Esophagus muscularis mucosa (tissue), 4 donors: ENCODE measurements at regions not wholly inside any gene's neighbourhood (a gene's known extent, or its start where the extent isn't known, plus 50 kb on each side); places are given as distances from the start of the nearest gene placed in this dataset.

Experiments used
- DNase-seq: peaks from one replicate; pipeline ENCODE4 v3.0.0-alpha.2; 2017; ENCODE audit errors: extremely low spot score
- H3K27ac ChIP-seq, 4 donors: fragments of 200-600 bp; sonication (generic); replicated peaks in 1 of 4; 1 replicate in 3 of 4; 2 replicates in 1 of 4; pipeline ENCODE4 v1.5.1; 2016 to 2019; ENCODE audit warnings: mild to moderate bottlenecking in 1 of 4
- H3K27me3 ChIP-seq, 4 donors: fragments of 200-600 bp; sonication (generic); one replicate each; pipeline versions ENCODE4 v1.5.1 to v1.6.0; 2016 to 2019
- H3K36me3 ChIP-seq, 4 donors: fragments of 200-600 bp; sonication (generic); one replicate each; pipeline ENCODE4 v1.5.1; 2016 to 2019
- H3K4me1 ChIP-seq, 4 donors: fragments of 200-600 bp; sonication (generic); one replicate each; pipeline ENCODE4 v1.5.1; 2016 to 2019
- H3K4me3 ChIP-seq, 4 donors: fragments of 200-600 bp; sonication (generic); 1 replicate in 2 of 4; 2 replicates in 2 of 4; pipeline ENCODE4 v1.5.1; 2016 to 2019; ENCODE audit warnings: mild to moderate bottlenecking in 4 of 4, moderate library complexity in 1 of 4
- H3K9me3 ChIP-seq, 4 donors: fragments of 200-600 bp; sonication (generic); 1 replicate in 3 of 4; 2 replicates in 1 of 4; pipeline ENCODE4 v1.5.1; 2016 to 2019
- CTCF ChIP-seq, 3 experiments: fragments of 200-600 bp in 2 of 3; fragments of 450-650 bp in 1 of 3; sonication (generic) in 2 of 3; IDR thresholded peaks; one replicate each; pipeline ENCODE4 v1.5.1; 2017 to 2019; ENCODE audit warnings: antibody characterized with exemption in 3 of 3, mild to moderate bottlenecking in 2 of 3, moderate library complexity in 1 of 3
- EP300 ChIP-seq: sonication (generic); formaldehyde crosslinking; IDR thresholded peaks from one replicate; pipeline ENCODE4 v1.6.1; 2017; ENCODE audit warnings: antibody characterized with exemption
- POLR2A ChIP-seq: fragments of 450-650 bp; IDR thresholded peaks from one replicate; pipeline ENCODE4 v1.6.1; 2017; ENCODE audit warnings: antibody characterized with exemption, moderate library complexity, mild to moderate bottlenecking, low read depth
- POLR2AphosphoS5 ChIP-seq, 2 donors: sonication (generic); formaldehyde crosslinking; IDR thresholded peaks; one replicate each; pipeline ENCODE4 v1.6.1; 2017; ENCODE audit warnings: antibody characterized with exemption in 2 of 2
- WGBS: methylation state at CpG from one replicate; pipeline ENCODE4 v1.1.5; 2018; 5-methylcytosine and 5-hydroxymethylcytosine counted together
- intact Hi-C: fragments of 100-400 bp; cut with DNase I; formaldehyde crosslinking; loops from one replicate; pipeline ENCODE4 v1.15.1; 2023

- intact Hi-C loops, result no loop called here
- Histone ChIP-seq H3K36me3 (no peaks in the 10 kb centered on the region), H3K27me3 (no peaks in the 10 kb centered on the region), H3K9me3 (no peaks in the 10 kb centered on the region), H3K4me1 (no peaks in the 10 kb centered on the region), H3K4me3 (no peak overlapping the region), H3K27ac (no peak overlapping the region)
- DNase-seq, result no peak
- WGBS, result 80% methylated on average over 2 of the region's 2 CpGs
- TF ChIP-seq POLR2AphosphoS5 (IDR thresholded peaks at IDR 0.05) (no peak), CTCF (IDR thresholded peaks at IDR 0.05) (no peak), EP300 (no peak), POLR2A (no peak)
Measured at GRCh38 chr5:167514461-167514860, 777.0 kb upstream of the WWC1 start.

- no peak for TF ChIP-seq EP300
- TF ChIP-seq POLR2A, result no peak
- TF ChIP-seq CTCF (IDR thresholded peaks at IDR 0.05), result no peak
- TF ChIP-seq POLR2AphosphoS5 (IDR thresholded peaks at IDR 0.05), result no peak
- intact Hi-C loops, result no loop called here
- H3K9me3 ChIP-seq, result no peaks in the 10 kb centered on the region
- WGBS, result 84% methylated on average over 3 of the region's 3 CpGs
- no peak overlapping the region for H3K27ac ChIP-seq
- no peaks in the 10 kb centered on the region for H3K27me3 ChIP-seq
- no peak for DNase-seq
- no peaks in the 10 kb centered on the region for H3K4me1 ChIP-seq
- H3K4me3 ChIP-seq, result no peak overlapping the region
- no peaks in the 10 kb centered on the region for H3K36me3 ChIP-seq
Measured at GRCh38 chr5:167525004-167525403, 766.4 kb upstream of the WWC1 start.

- Histone ChIP-seq H3K4me1 (no peaks in the 10 kb centered on the region), H3K4me3 (no peak overlapping the region), H3K27me3 (no peaks in the 10 kb centered on the region), H3K36me3 (no peaks in the 10 kb centered on the region), H3K27ac (no peak overlapping the region), H3K9me3 (no peaks in the 10 kb centered on the region)
- 84% methylated on average over 6 of the region's 6 CpGs for WGBS
- no peak for DNase-seq
- TF ChIP-seq POLR2AphosphoS5 (IDR thresholded peaks at IDR 0.05) (no peak), EP300 (no peak), POLR2A (no peak), CTCF (IDR thresholded peaks at IDR 0.05) (no peak)
- intact Hi-C loops, result no loop called here
Measured at GRCh38 chr5:167528651-167529050, 762.8 kb upstream of the WWC1 start.

- WGBS, result 71% methylated on average over 13 of the region's 13 CpGs
- H3K4me3 ChIP-seq, result no peak overlapping the region
- H3K36me3 ChIP-seq, result no peaks in the 10 kb centered on the region
- intact Hi-C loops, result no loop called here
- no peaks in the 10 kb centered on the region for H3K4me1 ChIP-seq
- no peak for TF ChIP-seq CTCF (IDR thresholded peaks at IDR 0.05)
- TF ChIP-seq POLR2A, result no peak
- TF ChIP-seq EP300, result no peak
- no peak for TF ChIP-seq POLR2AphosphoS5 (IDR thresholded peaks at IDR 0.05)
- no peaks in the 10 kb centered on the region for H3K27me3 ChIP-seq
- no peak for DNase-seq
- H3K9me3 ChIP-seq, result no peaks in the 10 kb centered on the region
- H3K27ac ChIP-seq, result no peak overlapping the region
Measured at GRCh38 chr5:167530548-167530947, 760.9 kb upstream of the WWC1 start.
